Suprapubic skin (tissue), 4 donors: ENCODE measurements at regions not wholly inside any gene's neighbourhood (a gene's known extent, or its start where the extent isn't known, plus 50 kb on each side); places are given as distances from the start of the nearest gene placed in this dataset.

Source experiments
- DNase-seq, 2 donors: peaks; one replicate each; pipeline ENCODE4 v3.0.0-alpha.2; 2019; ENCODE audit warnings: low spot score in 2 of 2
- H3K27ac ChIP-seq: fragments of 200-600 bp; sonication (generic); one replicate; pipeline ENCODE4 v1.5.1; 2019
- H3K27me3 ChIP-seq: fragments of 200-600 bp; sonication (generic); one replicate; pipeline ENCODE4 v1.5.1; 2019
- H3K36me3 ChIP-seq: fragments of 200-600 bp; sonication (generic); one replicate; pipeline ENCODE4 v1.5.1; 2019
- H3K4me1 ChIP-seq: fragments of 200-600 bp; sonication (generic); one replicate; pipeline ENCODE4 v1.5.1; 2019
- H3K4me3 ChIP-seq: fragments of 200-600 bp; sonication (generic); one replicate; pipeline ENCODE4 v1.5.1; 2019; ENCODE audit warnings: mild to moderate bottlenecking
- H3K9me3 ChIP-seq: fragments of 200-600 bp; sonication (generic); one replicate; pipeline ENCODE4 v1.5.1; 2019
- CTCF ChIP-seq, 2 donors: fragments of 200-600 bp in 1 of 2; fragments of 450-650 bp in 1 of 2; sonication (generic) in 1 of 2; IDR thresholded peaks; one replicate each; pipeline ENCODE4 v1.5.1; 2016 to 2019; ENCODE audit warnings: antibody characterized with exemption in 2 of 2, mild to moderate bottlenecking in 1 of 2, moderate library complexity in 1 of 2
- EP300 ChIP-seq: sonication (generic); formaldehyde crosslinking; IDR thresholded peaks from one replicate; pipeline ENCODE4 v1.6.1; 2017; ENCODE audit warnings: antibody characterized with exemption
- POLR2A ChIP-seq, 2 donors: fragments of 450-650 bp; IDR thresholded peaks; one replicate each; pipeline ENCODE4 v1.6.1; 2017; ENCODE audit warnings: antibody characterized with exemption in 2 of 2, mild to moderate bottlenecking in 2 of 2, moderate library complexity in 2 of 2
- POLR2AphosphoS5 ChIP-seq, 3 donors: sonication (generic); formaldehyde crosslinking; IDR thresholded peaks; one replicate each; pipeline ENCODE4 v1.6.1; 2017; ENCODE audit warnings: antibody characterized with exemption in 3 of 3
- WGBS: methylation state at CpG from one replicate; pipeline ENCODE4 v1.1.5; 2018; 5-methylcytosine and 5-hydroxymethylcytosine counted together

GRCh38 chr6:81228912-81229555 lies 523.4 kb downstream of the TENT5A start:
- Histone ChIP-seq H3K27ac (no peak overlapping the region), H3K9me3 (no peaks in the 10 kb centered on the region), H3K4me3 (no peak overlapping the region), H3K4me1 (no peaks in the 10 kb centered on the region), H3K27me3 (no peaks in the 10 kb centered on the region), H3K36me3 (no peaks in the 10 kb centered on the region)
- no peak for DNase-seq
- WGBS = 24% methylated on average over 2 of the region's 2 CpGs
- TF ChIP-seq POLR2AphosphoS5 (IDR thresholded peaks at IDR 0.05) = no peak
- no peak for TF ChIP-seq POLR2A (IDR thresholded peaks at IDR 0.05)
- no peak for TF ChIP-seq EP300

DNA sequence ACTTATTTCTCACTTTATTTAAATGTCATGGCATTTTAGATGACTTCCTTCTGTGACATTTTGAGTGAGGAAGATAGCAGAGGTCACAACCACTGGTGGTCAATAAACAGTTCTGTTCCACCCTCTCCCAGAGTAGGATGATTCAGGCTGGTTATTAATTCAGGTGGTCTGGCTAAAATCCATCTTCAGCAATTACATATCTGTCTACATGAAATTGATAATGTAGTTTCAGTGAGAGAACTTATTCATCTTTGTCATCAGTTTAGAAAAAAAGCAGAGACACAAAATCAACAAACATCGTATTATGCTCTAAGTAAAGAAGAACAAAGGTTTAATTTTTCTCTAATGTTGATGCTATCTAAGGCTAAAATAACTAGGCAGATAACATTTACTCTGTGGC lies 525.5 kb downstream of the TENT5A start:
- Histone ChIP-seq H3K9me3 (no peaks in the 10 kb centered on the region), H3K4me1 (no peaks in the 10 kb centered on the region), H3K36me3 (no peaks in the 10 kb centered on the region), H3K4me3 (no peak overlapping the region), H3K27me3 (no peaks in the 10 kb centered on the region), H3K27ac (no peak overlapping the region)
- WGBS = 88% methylated on average over 1 of the region's 1 CpG
- no peak for DNase-seq
- TF ChIP-seq POLR2AphosphoS5 (IDR thresholded peaks at IDR 0.05) (no peak), CTCF (IDR thresholded peaks at IDR 0.05) (no peak), EP300 (no peak), POLR2A (IDR thresholded peaks at IDR 0.05) (no peak)

DNA sequence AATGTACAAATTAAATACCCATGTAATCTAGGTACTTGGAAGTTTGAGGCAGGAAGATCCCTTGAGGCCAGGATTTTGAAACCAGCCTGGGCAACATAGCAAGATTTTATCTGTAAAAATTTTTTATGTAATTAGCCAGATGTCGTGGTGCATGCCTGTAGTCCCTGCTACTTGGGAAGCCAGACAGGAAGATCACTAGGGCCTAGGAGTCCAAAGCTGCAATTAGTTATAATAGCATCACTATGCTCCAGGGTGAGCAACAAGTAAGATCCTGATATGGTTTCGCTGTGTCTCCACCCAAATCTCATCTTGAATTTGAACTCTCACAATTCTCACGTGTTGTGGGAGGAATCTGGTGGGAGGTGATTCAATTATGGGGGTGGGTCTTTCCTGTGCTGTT lies 535.8 kb downstream of the TENT5A start:
- whole genome bisulfite sequencing = 40% methylated on average over 3 of the region's 3 CpGs
- no peaks in the 10 kb centered on the region for H3K36me3 ChIP-seq
- no peak for DNase-seq
- H3K9me3 ChIP-seq = no peaks in the 10 kb centered on the region
- no peak overlapping the region for H3K27ac ChIP-seq
- H3K4me1 ChIP-seq = no peaks in the 10 kb centered on the region
- no peaks in the 10 kb centered on the region for H3K27me3 ChIP-seq
- H3K4me3 ChIP-seq = no peak overlapping the region
- TF ChIP-seq CTCF (IDR thresholded peaks at IDR 0.05) = no peak
- TF ChIP-seq POLR2A (IDR thresholded peaks at IDR 0.05) = no peak
- TF ChIP-seq EP300 = no peak
- TF ChIP-seq POLR2AphosphoS5 (IDR thresholded peaks at IDR 0.05) = no peak

GRCh38 chr6:81215092-81215432 lies 537.4 kb downstream of the TENT5A start:
- Histone ChIP-seq H3K36me3 (no peaks in the 10 kb centered on the region), H3K27me3 (no peaks in the 10 kb centered on the region), H3K4me3 (no peak overlapping the region), H3K27ac (no peak overlapping the region), H3K4me1 (no peaks in the 10 kb centered on the region), H3K9me3 (no peaks in the 10 kb centered on the region)
- no peak for TF ChIP-seq POLR2AphosphoS5 (IDR thresholded peaks at IDR 0.05)
- no peak for TF ChIP-seq POLR2A (IDR thresholded peaks at IDR 0.05)
- DNase-seq = no peak
- 86% methylated on average over 6 of the region's 7 CpGs for WGBS

GRCh38 chr6:81214414-81215091 lies 537.9 kb downstream of the TENT5A start:
- no peak for TF ChIP-seq EP300
- no peak for TF ChIP-seq CTCF (IDR thresholded peaks at IDR 0.05)
- no peak for TF ChIP-seq POLR2A (IDR thresholded peaks at IDR 0.05)
- no peak for TF ChIP-seq POLR2AphosphoS5 (IDR thresholded peaks at IDR 0.05)
- 92% methylated on average over 12 of the region's 15 CpGs for WGBS

GRCh38 chr6:81204731-81205130 lies 547.8 kb downstream of the TENT5A start:
- H3K4me3 ChIP-seq = no peak overlapping the region
- H3K36me3 ChIP-seq = no peaks in the 10 kb centered on the region
- H3K27ac ChIP-seq = no peak overlapping the region
- peaks cover 6% of the 10 kb centered on the region for H3K9me3 ChIP-seq
- no peak for DNase-seq
- 73% methylated on average over 1 of the region's 1 CpG for WGBS
- no peaks in the 10 kb centered on the region for H3K27me3 ChIP-seq
- no peak for TF ChIP-seq EP300
- TF ChIP-seq POLR2A (IDR thresholded peaks at IDR 0.05) = no peak
- TF ChIP-seq CTCF (IDR thresholded peaks at IDR 0.05) = no peak
- no peak for TF ChIP-seq POLR2AphosphoS5 (IDR thresholded peaks at IDR 0.05)
- peaks cover 2% of the 10 kb centered on the region for H3K4me1 ChIP-seq

More at GRCh38 chr6:81214414-81215091, 537.9 kb downstream of the TENT5A start:
- no peaks in the 10 kb centered on the region for H3K27me3 ChIP-seq
- no peak for DNase-seq
- no peaks in the 10 kb centered on the region for H3K36me3 ChIP-seq
- no peaks in the 10 kb centered on the region for H3K4me1 ChIP-seq
- no peaks in the 10 kb centered on the region for H3K9me3 ChIP-seq
- H3K27ac ChIP-seq = no peak overlapping the region
- H3K4me3 ChIP-seq = no peak overlapping the region
